ENCODE measurements at regions not wholly inside any gene's neighbourhood (a gene's known extent, or its start where the extent isn't known, plus 50 kb on each side); places are given as distances from the start of the nearest gene placed in this dataset.

GRCh38 chr5:167743695-167744464 lies 547.6 kb upstream of the WWC1 start:
- DNase-seq (ENCODE audit: low read depth, low spot score): no peak
- in situ Hi-C loops (cut with HindIII; ENCODE audit: low pct_unique_long_range_greater_than_20kb, low sequenced_read_pairs): no loop called here

GRCh38 chr5:167745868-167746267 lies 545.6 kb upstream of the WWC1 start:
- in situ Hi-C loops (cut with HindIII; ENCODE audit: low pct_unique_long_range_greater_than_20kb, low sequenced_read_pairs): no loop called here
- DNase-seq (ENCODE audit: low read depth, low spot score): no peak

- DNase-seq (ENCODE audit: low read depth, low spot score): no peak
- in situ Hi-C loops (cut with HindIII; ENCODE audit: low pct_unique_long_range_greater_than_20kb, low sequenced_read_pairs): no loop called here
Measured at GRCh38 chr5:167750586-167750985, 540.9 kb upstream of the WWC1 start.

GRCh38 chr5:167752936-167753335 lies 538.5 kb upstream of the WWC1 start:
- in situ Hi-C loops (cut with HindIII; ENCODE audit: low pct_unique_long_range_greater_than_20kb, low sequenced_read_pairs): no loop called here
- no peak for DNase-seq (ENCODE audit: low read depth, low spot score)

GRCh38 chr5:167753725-167754490 lies 537.5 kb upstream of the WWC1 start:
- no peak for DNase-seq (ENCODE audit: low read depth, low spot score)
- in situ Hi-C loops (cut with HindIII; ENCODE audit: low pct_unique_long_range_greater_than_20kb, low sequenced_read_pairs): no loop called here

GRCh38 chr5:167754501-167755021 lies 536.9 kb upstream of the WWC1 start:
- in situ Hi-C loops (cut with HindIII; ENCODE audit: low pct_unique_long_range_greater_than_20kb, low sequenced_read_pairs): no loop called here
- DNase-seq (ENCODE audit: low read depth, low spot score): no peak

GRCh38 chr5:167755420-167755819 lies 536.0 kb upstream of the WWC1 start:
- DNase-seq (ENCODE audit: low read depth, low spot score): no peak
- in situ Hi-C loops (cut with HindIII; ENCODE audit: low pct_unique_long_range_greater_than_20kb, low sequenced_read_pairs): no loop called here

GRCh38 chr5:167759057-167759821 lies 532.2 kb upstream of the WWC1 start:
- in situ Hi-C loops (cut with HindIII; ENCODE audit: low pct_unique_long_range_greater_than_20kb, low sequenced_read_pairs): no loop called here
- DNase-seq (ENCODE audit: low read depth, low spot score): no peak

GRCh38 chr5:167763772-167764171 lies 527.7 kb upstream of the WWC1 start:
- in situ Hi-C loops (cut with HindIII; ENCODE audit: low pct_unique_long_range_greater_than_20kb, low sequenced_read_pairs): no loop called here
- DNase-seq (ENCODE audit: low read depth, low spot score): no peak

GRCh38 chr5:167764641-167765289 lies 526.7 kb upstream of the WWC1 start:
- in situ Hi-C loops (cut with HindIII; ENCODE audit: low pct_unique_long_range_greater_than_20kb, low sequenced_read_pairs): no loop called here
- DNase-seq (ENCODE audit: low read depth, low spot score): no peak

GRCh38 chr5:167765352-167765751 lies 526.1 kb upstream of the WWC1 start:
- DNase-seq (ENCODE audit: low read depth, low spot score): no peak
- in situ Hi-C loops (cut with HindIII; ENCODE audit: low pct_unique_long_range_greater_than_20kb, low sequenced_read_pairs): no loop called here

- no peak for DNase-seq (ENCODE audit: low read depth, low spot score)
- in situ Hi-C loops (cut with HindIII; ENCODE audit: low pct_unique_long_range_greater_than_20kb, low sequenced_read_pairs): no loop called here
Measured at GRCh38 chr5:167766957-167767356, 524.5 kb upstream of the WWC1 start.

- in situ Hi-C loops (cut with HindIII; ENCODE audit: low pct_unique_long_range_greater_than_20kb, low sequenced_read_pairs): no loop called here
- no peak for DNase-seq (ENCODE audit: low read depth, low spot score)
Measured at GRCh38 chr5:167767795-167768194, 523.6 kb upstream of the WWC1 start.

GRCh38 chr5:167769846-167770413 lies 521.5 kb upstream of the WWC1 start:
- in situ Hi-C loops (cut with HindIII; ENCODE audit: low pct_unique_long_range_greater_than_20kb, low sequenced_read_pairs): no loop called here
- no peak for DNase-seq (ENCODE audit: low read depth, low spot score)

GRCh38 chr5:167770461-167770860 lies 521.0 kb upstream of the WWC1 start:
- DNase-seq (ENCODE audit: low read depth, low spot score): no peak
- in situ Hi-C loops (cut with HindIII; ENCODE audit: low pct_unique_long_range_greater_than_20kb, low sequenced_read_pairs): no loop called here

GRCh38 chr5:167771571-167771970 lies 519.9 kb upstream of the WWC1 start:
- DNase-seq (ENCODE audit: low read depth, low spot score): no peak
- in situ Hi-C loops (cut with HindIII; ENCODE audit: low pct_unique_long_range_greater_than_20kb, low sequenced_read_pairs): no loop called here

GRCh38 chr5:167773668-167774301 lies 517.7 kb upstream of the WWC1 start:
- in situ Hi-C loops (cut with HindIII; ENCODE audit: low pct_unique_long_range_greater_than_20kb, low sequenced_read_pairs): no loop called here
- DNase-seq (ENCODE audit: low read depth, low spot score): no peak

Data from SK-MEL-5 (cell line).